ENCODE measurements at regions not wholly inside any gene's neighbourhood (a gene's known extent, or its start where the extent isn't known, plus 50 kb on each side); places are given as distances from the start of the nearest gene placed in this dataset.

- no peak for DNase-seq
Measured at GRCh38 chr22:48742556-48743343, 1084.9 kb downstream of the BRD1 start.

DNA sequence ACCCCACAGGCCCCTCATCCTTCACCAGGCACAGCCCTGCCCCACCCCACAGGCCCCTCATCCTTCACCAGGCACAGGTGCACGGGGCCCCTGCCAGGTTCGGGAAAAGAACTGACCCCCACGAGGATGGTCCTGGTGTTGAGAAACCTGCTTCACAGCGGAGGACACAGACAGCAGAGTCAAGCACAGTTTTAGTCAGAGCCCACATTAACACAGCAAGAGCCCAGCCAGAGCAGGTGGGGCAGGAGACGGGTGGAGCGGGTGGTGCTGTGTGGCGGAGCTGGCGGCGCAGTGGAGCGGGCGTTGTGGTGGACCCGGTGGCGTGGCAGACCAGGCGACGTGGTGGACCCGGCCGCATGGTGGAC lies 1085.5 kb downstream of the BRD1 start:
- DNase-seq, result no peak

GRCh38 chr22:48741540-48741939 lies 1086.1 kb downstream of the BRD1 start:
- no peak for DNase-seq

GRCh38 chr22:48740731-48741405 lies 1086.8 kb downstream of the BRD1 start:
- DNase-seq, result no peak

DNA sequence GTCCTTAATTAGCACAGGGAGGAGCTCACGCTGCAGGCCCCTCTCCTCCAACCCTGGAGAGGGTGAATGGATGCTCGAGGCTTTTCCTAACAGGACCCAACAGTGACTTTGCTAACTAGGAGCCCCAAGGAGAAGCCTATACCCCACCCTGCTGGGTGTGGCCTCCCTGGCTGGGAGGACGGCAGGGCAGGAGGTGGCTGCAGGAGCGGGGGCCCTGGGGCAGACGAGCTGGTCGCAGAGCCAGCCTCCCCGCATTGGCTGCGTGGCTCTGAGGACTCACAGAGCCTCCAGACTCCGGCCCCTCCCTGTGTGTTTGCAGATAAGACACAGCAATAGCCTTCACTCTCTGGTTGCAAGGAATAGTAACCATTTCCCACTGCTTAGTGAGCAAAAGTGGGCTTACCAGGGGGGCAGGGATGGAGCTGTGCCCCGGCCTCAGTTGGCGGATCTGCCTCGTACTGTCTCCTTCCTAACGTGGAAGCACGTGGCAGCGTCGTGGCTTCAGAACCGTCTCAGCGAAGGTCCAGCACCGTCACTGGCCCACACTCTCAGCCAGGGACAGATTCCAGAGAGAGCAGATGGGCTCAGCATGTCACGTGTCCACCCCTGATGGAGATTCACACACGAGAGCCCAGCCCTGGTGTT lies 1087.5 kb downstream of the BRD1 start:
- no peak for DNase-seq

- DNase-seq, result no peak
Measured at GRCh38 chr22:48739348-48740085, 1088.2 kb downstream of the BRD1 start.

DNA sequence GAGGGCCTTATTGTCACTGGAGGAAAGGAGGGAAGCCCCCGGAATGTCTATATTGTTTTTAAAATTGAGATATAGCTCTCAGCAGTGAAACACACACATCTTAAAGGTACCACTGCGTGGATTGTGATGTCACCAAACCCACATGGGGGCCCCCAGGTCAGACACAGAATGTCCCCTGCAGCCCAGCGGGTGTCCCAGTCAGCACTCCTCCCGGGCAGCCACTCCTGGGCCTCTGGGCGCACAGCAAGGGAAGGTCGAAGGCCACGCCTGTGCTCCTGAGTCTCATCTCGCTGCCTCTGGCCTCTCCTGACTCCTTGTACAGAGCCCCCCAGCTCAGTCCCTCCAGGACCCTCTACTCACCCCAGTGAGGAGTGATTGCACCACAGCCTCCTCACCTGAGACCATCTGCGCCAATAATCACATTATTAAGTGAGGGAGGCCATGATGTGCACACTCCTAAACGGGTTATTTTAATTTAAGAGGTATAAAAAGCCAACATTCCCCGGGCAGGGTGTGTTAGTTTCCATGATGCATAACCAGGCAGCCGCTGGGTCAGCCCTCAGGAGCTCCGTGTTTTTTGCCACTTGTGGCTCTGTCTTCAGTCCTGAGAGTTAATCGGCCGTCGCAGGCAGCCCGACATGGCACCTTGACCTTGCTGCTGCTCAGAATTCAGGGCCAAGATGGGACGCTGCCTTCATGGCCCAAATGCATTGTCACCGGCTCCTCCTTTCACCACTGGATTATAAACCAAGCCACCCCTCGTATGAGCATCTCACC lies 1089.3 kb downstream of the BRD1 start:
- no peak for DNase-seq

DNA sequence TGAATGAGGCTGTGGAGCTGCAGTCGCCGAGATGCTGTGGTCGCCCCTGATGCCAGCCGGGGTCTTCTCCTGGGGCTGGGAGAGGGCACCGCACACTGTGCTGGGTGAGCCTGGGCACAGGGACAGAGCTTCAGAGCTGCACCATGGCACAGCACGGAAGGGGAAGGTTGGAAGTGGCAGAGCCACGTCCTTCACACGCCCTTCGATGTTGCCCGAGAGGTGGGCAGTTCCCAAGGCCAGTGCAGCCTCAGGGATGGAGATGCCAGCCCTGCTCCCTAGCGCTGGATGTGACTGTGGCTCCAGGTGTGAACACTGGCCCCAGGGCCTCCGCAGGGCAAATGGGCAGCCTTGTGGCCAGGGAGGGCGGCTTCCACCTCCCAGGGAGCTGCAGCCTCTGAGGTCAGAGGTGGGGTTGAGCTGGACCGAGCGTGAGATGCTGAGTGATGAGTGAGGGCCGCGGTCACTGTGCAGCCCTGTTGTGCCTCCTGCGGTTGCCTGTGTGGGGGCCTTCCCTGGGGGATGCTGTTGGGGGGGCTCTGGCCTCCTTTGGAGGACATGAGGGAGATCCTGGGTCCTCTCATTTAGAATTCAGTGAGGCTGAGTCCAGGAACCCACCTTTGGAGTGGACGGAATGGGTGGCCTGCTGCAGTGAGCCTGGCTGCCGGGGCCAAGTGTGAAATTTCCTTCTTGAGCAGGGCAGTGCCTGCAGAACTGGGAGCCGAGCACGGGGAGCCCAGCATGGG lies 1090.0 kb downstream of the BRD1 start:
- DNase-seq, result no peak

DNA sequence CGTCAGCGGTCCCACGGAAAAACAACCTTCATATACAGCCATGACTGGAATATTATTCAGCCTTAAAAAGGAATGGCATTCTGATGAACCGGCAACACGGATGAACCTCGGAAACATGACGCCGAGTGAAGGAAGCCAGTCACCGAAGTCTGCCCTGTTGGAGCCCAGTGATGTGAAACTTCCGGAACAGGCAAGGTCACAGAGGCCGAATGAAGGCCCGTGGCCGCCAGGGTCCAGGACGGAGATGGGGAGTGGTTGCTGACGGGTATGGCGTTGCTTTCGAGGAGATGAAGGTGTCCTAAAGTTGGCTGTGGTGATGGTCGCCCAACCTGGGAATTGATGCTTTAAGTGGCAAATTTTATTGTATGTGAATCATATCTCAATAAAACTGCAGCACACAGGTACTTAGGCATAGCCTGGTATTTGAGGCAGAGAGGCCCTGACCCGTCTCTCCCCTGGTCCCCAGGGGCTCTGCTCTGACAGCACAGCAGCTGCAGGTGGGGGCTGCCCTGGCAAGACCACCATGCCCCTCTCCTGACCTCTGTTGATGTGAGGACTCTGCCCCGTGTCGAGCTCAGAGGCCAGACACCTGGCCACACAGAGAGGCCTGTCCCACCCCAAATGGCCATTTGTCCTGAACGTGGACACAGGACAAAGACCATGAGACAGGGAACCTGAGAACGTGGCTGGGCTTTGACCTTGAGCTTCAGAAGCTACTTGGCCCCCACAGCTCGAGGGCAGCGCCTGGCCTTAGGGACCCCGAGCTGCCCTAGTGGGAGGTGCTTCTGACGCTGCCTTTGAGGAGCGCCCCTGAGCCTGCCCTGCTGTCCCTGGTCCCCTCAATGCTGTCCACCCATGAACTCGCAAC lies 1090.8 kb downstream of the BRD1 start:
- no peak for DNase-seq

DNA sequence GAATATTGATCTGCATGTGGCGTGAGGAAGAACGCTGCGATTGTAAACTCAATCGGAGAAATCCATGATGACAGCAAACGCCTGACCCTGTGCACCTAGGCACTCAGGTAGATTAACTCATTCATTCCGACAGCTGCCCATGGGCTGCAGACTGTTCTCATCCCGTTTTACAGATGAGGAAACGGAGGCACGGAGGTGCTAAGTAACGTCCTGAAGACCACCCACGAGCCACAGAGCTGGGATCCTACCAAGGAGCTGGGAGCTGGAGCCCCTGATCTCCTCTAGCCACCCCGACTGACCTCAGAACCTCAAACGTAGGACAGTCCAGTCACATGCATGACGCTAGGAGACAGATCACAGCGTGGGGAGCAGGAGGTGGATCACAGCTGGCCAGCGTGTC lies 1092.7 kb downstream of the BRD1 start:
- no peak for DNase-seq

DNA sequence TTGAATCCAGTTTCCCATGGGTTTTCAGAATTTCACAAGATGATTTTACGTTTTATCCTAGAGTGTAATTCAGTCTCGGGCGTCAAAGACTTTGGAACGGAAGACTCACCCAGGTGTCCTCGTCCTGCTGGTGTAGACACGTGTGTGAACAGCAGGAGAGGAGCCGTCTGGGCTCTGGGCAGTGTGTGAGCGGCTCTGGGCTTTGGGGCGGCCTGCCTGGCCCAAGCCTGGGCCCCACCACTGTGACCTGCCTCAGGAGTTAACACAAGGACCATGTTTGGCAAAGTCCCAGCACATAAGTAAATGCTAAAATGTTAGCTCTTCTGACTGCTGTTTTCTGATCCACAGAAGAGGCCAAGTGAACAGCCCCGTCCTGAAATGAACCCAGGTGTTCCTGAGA lies 1093.3 kb downstream of the BRD1 start:
- DNase-seq, result no peak

- DNase-seq, result no peak
Measured at GRCh38 chr22:48729499-48730171, 1098.0 kb downstream of the BRD1 start.

- no peak for DNase-seq
Measured at GRCh38 chr22:48727454-48728058, 1100.1 kb downstream of the BRD1 start.

GRCh38 chr22:48724899-48725298 lies 1102.8 kb downstream of the BRD1 start:
- DNase-seq, result no peak

DNA sequence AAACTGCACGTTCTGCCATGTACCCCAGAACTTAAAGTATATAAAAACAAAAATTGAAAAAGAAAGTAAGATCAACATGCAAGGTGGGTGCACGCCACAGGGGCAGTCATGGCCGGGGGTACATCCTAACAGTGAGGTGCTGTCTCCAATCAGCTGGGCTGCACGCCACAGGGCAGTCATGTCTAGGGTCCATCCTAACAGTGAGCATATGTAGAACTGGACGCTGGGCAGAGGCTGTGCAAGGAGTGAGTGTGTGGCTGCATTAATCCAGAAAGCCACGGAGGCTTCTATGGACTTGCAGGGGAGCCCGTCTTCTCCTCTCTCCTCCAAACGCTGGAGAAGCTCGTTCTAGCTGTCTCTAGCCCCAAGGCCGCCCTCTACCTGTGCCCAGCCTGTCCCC lies 1105.0 kb downstream of the BRD1 start:
- DNase-seq, result no peak

- no peak for DNase-seq
Measured at GRCh38 chr22:48721395-48721669, 1106.3 kb downstream of the BRD1 start.

GRCh38 chr22:48720662-48721394 lies 1106.8 kb downstream of the BRD1 start:
- no peak for DNase-seq

DNA sequence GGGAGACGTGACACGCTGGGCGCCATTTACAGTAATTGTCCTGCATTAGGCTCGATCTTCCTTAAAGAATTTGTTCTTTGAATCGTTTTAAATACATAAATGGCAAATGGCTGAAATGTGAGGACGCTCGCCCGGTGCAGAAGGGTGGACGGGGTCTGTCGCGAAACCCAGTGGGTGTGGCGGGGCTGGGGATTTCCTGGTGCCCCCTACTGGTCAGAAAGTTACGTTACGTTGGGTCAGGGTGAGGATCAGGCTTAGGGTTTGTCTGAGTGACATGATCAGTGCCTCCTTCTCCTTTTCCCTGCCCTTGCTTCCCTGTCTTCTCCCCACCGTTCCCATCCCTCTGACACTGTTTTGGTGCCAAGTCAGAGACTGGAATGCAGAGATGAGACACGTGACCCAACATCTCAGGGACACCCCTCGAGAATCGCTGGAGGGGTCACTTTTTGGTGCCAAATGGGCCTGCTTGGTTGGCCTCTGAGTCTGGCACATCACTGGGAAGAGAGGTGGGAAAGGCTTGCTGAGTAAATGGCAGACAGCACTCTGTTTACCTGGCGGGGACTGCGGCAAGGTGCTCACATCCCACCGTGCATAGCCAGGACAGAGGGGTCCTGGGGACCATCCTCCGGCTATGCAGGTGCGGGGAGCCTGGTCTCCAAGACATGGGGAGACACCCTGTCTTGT lies 1107.6 kb downstream of the BRD1 start:
- no peak for DNase-seq

Measured in NCI-H2107 (cell line).